ENCODE measurements at regions not wholly inside any gene's neighbourhood (a gene's known extent, or its start where the extent isn't known, plus 50 kb on each side); places are given as distances from the start of the nearest gene placed in this dataset.

DNA sequence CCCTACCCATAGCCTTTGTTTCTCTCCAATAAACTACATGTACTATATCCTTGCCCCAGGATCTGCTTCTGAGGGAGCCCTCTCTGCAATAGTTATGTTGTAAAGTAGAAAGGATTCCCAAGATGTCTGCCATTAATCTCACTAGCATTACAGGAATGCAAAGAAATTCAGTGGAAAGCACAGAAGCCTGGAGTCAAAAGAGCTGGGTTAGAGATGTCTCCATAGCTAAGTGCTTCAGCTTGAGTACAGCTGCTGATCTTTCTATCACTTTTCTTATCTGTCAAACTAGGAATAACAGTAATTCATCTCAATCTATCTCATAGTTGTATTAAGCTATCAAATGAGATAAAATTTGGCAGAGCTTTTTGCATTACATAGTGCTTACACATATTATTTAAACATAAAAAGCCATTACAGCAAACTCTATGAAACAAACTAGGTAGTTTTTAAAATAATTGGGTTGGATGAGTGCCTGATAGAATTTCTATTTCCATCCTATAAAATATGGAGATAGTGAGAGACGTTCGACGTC, 799.5 kb upstream of the SEMA6D start:
- Histone ChIP-seq H3K4me3 (ENCODE audit: low read length) (no peak overlapping the region), H3K4me1 (ENCODE audit: insufficient read depth, low read length) (no peaks in the 10 kb centered on the region), H3K36me3 (ENCODE audit: insufficient read depth, low read length) (no peaks in the 10 kb centered on the region), H3K9me3 (ENCODE audit: low read length) (no peaks in the 10 kb centered on the region), H3K27ac (ENCODE audit: low read depth, low read length) (no peak overlapping the region), H3K27me3 (ENCODE audit: insufficient read depth, low read length, poor library complexity, severe bottlenecking) (no peaks in the 10 kb centered on the region)
- POLR2A ChIA-PET, result no interaction called here
- Mint-ChIP-seq H3K27me3 (no peaks in the 10 kb centered on the region), H3K27ac (no peak overlapping the region), H3K36me3 (no peaks in the 10 kb centered on the region), H3K4me3 (no peak overlapping the region), H3K4me1 (no peaks in the 10 kb centered on the region), H3K9me3 (peaks cover 2 to 20% (median 11%) of the 10 kb centered on the region in 5 donors)
- CTCF ChIA-PET, result no interaction called here
- DNase-seq, result no peak

DNA sequence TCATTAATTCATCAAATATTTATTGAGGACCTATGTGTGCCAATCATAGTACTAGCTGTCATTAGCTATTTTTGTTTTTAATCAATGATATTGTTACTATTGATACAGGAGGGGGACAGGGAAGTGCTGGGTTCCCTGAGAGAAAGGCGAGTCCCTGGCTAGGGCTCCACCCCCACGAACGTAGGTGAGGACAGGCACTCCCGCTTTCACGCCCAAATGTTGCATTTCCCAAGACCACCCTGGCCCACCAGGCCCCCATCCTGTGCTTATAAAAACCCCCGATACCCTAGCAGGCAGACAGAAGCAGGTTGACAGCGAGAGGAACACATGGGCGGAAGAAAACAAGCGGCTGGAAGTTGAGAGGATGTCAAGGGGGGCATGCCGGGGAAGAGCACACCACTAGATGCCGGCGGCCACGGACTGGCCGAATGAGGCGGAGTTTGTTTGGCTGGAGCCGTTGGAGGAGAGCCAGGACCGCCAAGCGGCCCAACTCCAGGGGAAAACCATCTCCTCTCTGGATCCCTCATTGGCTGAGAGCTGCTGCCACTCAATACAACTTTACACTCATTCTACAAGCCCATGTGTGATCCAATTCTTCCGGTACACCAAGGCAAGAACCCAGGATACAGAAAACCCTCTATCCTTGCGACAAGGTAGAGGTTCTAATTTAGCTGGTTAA, 798.7 kb upstream of the SEMA6D start:
- H3K27ac Mint-ChIP-seq, result no peak overlapping the region
- H3K27me3 Mint-ChIP-seq, result no peaks in the 10 kb centered on the region
- no peaks in the 10 kb centered on the region for H3K27me3 ChIP-seq (ENCODE audit: insufficient read depth, low read length, poor library complexity, severe bottlenecking)

DNA sequence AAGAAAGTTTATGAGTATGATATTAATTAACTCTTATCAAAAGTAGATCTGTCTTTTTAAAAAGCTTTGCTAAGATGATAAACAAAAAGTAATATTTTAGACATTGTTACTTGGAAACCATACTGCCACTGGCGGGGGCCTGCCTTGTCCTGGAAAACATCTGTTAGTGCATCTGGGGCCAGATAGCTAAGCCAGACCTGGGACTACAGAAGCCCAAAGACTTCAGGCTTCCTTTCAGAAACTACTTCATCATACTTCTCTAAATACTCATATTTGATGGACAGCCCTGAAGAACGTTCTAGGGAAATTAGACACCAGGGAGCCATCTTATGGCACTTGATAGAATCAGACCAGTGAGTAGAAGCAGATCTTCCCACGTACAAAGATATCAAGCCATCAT, 795.4 kb upstream of the SEMA6D start:
- Mint-ChIP-seq H3K27ac (no peak overlapping the region), H3K27me3 (no peaks in the 10 kb centered on the region), H3K4me1 (no peaks in the 10 kb centered on the region), H3K9me3 (peaks cover 0 to 32% (median 14%) of the 10 kb centered on the region in 5 donors), H3K4me3 (no peak overlapping the region), H3K36me3 (no peaks in the 10 kb centered on the region)
- ChIA-PET POLR2A (no interaction called here), CTCF (no interaction called here)
- Histone ChIP-seq H3K4me3 (ENCODE audit: low read length) (no peak overlapping the region), H3K27me3 (ENCODE audit: insufficient read depth, low read length, poor library complexity, severe bottlenecking) (no peaks in the 10 kb centered on the region), H3K4me1 (ENCODE audit: insufficient read depth, low read length) (no peaks in the 10 kb centered on the region), H3K36me3 (ENCODE audit: insufficient read depth, low read length) (no peaks in the 10 kb centered on the region), H3K27ac (ENCODE audit: low read depth, low read length) (no peak overlapping the region), H3K9me3 (ENCODE audit: low read length) (no peaks in the 10 kb centered on the region)
- no peak for DNase-seq

More for the DNA sequence above, 798.7 kb upstream of the SEMA6D start:
- Mint-ChIP-seq H3K9me3 (peaks cover 0 to 27% (median 15%) of the 10 kb centered on the region in 5 donors), H3K4me3 (no peak overlapping the region), H3K4me1 (no peaks in the 10 kb centered on the region), H3K36me3 (no peaks in the 10 kb centered on the region)
- Histone ChIP-seq H3K4me3 (ENCODE audit: low read length) (no peak overlapping the region), H3K4me1 (ENCODE audit: insufficient read depth, low read length) (no peaks in the 10 kb centered on the region), H3K36me3 (ENCODE audit: insufficient read depth, low read length) (no peaks in the 10 kb centered on the region), H3K9me3 (ENCODE audit: low read length) (no peaks in the 10 kb centered on the region), H3K27ac (ENCODE audit: low read depth, low read length) (no peak overlapping the region)
- CTCF ChIA-PET, result no interaction called here
- DNase-seq, result no peak
- POLR2A ChIA-PET, result no interaction called here

DNA sequence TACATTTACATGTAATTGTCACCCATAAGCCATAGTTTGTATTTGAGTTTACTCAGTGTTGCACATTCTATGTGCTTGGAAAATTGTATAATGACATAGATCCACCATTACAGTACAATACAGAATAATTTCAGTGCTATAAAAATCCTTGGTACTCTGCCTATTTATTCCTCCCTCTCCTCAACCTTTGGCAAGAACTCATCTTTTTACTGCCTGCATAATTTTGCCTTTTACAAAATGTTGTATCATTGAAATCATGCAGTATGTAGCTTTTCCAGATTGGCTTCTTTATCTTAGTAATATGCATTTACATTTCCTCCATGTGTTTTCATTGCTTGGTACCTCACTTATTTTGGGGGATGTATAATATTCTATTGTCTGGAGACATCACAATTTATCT, 786.9 kb upstream of the SEMA6D start:
- Mint-ChIP-seq H3K27ac (no peak overlapping the region), H3K27me3 (no peaks in the 10 kb centered on the region), H3K9me3 (peaks cover 1 to 12% (median 6%) of the 10 kb centered on the region in 5 donors), H3K36me3 (no peaks in the 10 kb centered on the region), H3K4me3 (no peak overlapping the region), H3K4me1 (no peaks in the 10 kb centered on the region)
- POLR2A ChIA-PET, result no interaction called here
- no peaks in the 10 kb centered on the region for H3K9me3 ChIP-seq (ENCODE audit: low read length)
- no peak for DNase-seq
- CTCF ChIA-PET, result no interaction called here
- no peaks in the 10 kb centered on the region for H3K36me3 ChIP-seq (ENCODE audit: insufficient read depth, low read length)
- H3K4me3 ChIP-seq (ENCODE audit: low read length), result no peak overlapping the region
- no peaks in the 10 kb centered on the region for H3K27me3 ChIP-seq (ENCODE audit: insufficient read depth, low read length, poor library complexity, severe bottlenecking)
- H3K27ac ChIP-seq (ENCODE audit: low read depth, low read length), result no peak overlapping the region
- H3K4me1 ChIP-seq (ENCODE audit: insufficient read depth, low read length), result no peaks in the 10 kb centered on the region

DNA sequence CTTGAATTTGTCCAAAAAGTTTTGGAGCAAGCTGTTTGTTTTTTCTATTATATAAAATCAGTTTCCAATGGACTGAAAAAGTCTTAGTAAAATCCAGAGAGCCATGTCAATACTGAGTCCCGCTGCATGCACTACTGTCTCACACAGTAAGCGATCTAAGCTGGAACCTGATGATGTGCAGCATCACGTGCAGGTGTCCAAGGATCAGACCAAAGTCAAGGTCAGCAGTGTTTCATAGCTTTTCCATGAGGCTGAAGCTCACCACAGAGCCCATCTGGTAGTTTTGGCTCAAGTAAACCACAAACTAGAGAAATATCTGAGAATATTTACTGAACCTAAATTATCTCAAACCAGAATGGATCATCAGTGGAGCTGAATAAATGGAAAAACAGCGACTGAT, 784.0 kb upstream of the SEMA6D start:
- Mint-ChIP-seq H3K27me3 (no peaks in the 10 kb centered on the region), H3K4me3 (no peak overlapping the region), H3K9me3 (peaks cover 3 to 15% (median 5%) of the 10 kb centered on the region in 5 donors), H3K27ac (no peak overlapping the region), H3K36me3 (no peaks in the 10 kb centered on the region), H3K4me1 (no peaks in the 10 kb centered on the region)
- Histone ChIP-seq H3K4me1 (ENCODE audit: insufficient read depth, low read length) (no peaks in the 10 kb centered on the region), H3K4me3 (ENCODE audit: low read length) (no peak overlapping the region), H3K36me3 (ENCODE audit: insufficient read depth, low read length) (no peaks in the 10 kb centered on the region), H3K9me3 (ENCODE audit: low read length) (no peaks in the 10 kb centered on the region), H3K27me3 (ENCODE audit: insufficient read depth, low read length, poor library complexity, severe bottlenecking) (no peaks in the 10 kb centered on the region), H3K27ac (ENCODE audit: low read depth, low read length) (no peak overlapping the region)
- ChIA-PET CTCF (no interaction called here), POLR2A (no interaction called here)
- DNase-seq, result no peak

DNA sequence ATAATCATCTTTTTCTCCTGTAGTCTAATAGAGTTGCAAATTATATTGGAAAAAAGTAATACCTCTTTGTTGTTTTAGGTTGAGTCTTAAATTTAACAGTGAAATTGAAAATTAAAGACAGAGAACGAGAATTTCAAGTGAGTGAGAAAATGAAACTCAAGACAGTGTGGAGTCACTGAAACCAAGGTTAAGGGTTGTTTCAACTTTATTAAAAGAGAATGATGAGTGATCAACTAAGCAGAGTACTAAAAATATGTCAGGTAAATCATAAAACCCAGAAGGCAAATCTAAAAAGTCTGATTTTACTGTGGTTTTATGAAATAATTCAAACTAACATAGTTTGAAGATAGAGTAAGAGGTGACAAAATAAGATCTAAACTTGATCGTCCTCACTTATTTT, 782.5 kb upstream of the SEMA6D start:
- no peaks in the 10 kb centered on the region for H3K4me1 Mint-ChIP-seq

DNA sequence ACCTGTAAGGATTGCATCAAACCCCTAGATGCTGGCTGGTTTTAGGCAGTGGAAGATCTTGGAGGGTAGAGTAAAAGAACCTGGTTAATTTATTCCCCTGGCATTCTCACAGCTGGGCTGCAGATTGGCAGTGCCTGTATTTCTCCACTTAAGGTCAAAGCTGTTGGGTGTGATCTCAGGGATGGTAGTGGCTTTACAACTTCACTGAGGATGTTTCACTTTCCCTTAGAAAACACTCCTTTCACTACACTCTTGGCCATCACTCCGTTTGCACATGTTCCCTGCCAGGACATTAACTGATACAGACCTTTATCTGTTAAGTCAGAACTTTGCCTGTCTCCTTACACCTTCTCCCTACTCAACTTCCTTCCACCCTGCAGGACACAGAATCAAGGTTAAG, 779.1 kb upstream of the SEMA6D start:
- Histone ChIP-seq H3K27me3 (ENCODE audit: insufficient read depth, low read length, poor library complexity, severe bottlenecking) (no peaks in the 10 kb centered on the region), H3K27ac (ENCODE audit: low read depth, low read length) (no peak overlapping the region), H3K9me3 (ENCODE audit: low read length) (no peaks in the 10 kb centered on the region), H3K4me3 (ENCODE audit: low read length) (no peak overlapping the region), H3K4me1 (ENCODE audit: insufficient read depth, low read length) (no peaks in the 10 kb centered on the region), H3K36me3 (ENCODE audit: insufficient read depth, low read length) (no peaks in the 10 kb centered on the region)
- no peaks in the 10 kb centered on the region for H3K36me3 Mint-ChIP-seq
- ChIA-PET CTCF (no interaction called here), POLR2A (no interaction called here)
- H3K4me1 Mint-ChIP-seq, result no peaks in the 10 kb centered on the region
- H3K4me3 Mint-ChIP-seq, result no peak overlapping the region
- H3K27me3 Mint-ChIP-seq, result peaks cover 0 to 1% of the 10 kb centered on the region in 2 donors
- no peak for DNase-seq
- peaks cover 0 to 20% (median 8%) of the 10 kb centered on the region in 5 donors for H3K9me3 Mint-ChIP-seq
- no peak overlapping the region for H3K27ac Mint-ChIP-seq

More for the DNA sequence above, 782.5 kb upstream of the SEMA6D start:
- H3K27me3 Mint-ChIP-seq, result peaks cover 0 to 1% of the 10 kb centered on the region in 2 donors
- no peak overlapping the region for H3K4me3 Mint-ChIP-seq
- H3K27ac Mint-ChIP-seq, result no peak overlapping the region
- H3K9me3 Mint-ChIP-seq, result peaks cover 3 to 15% (median 6%) of the 10 kb centered on the region in 5 donors
- POLR2A ChIA-PET, result no interaction called here
- H3K36me3 Mint-ChIP-seq, result no peaks in the 10 kb centered on the region
- H3K4me1 ChIP-seq (ENCODE audit: insufficient read depth, low read length), result no peaks in the 10 kb centered on the region
- no peak for DNase-seq
- H3K27ac ChIP-seq (ENCODE audit: low read depth, low read length), result no peak overlapping the region
- H3K4me3 ChIP-seq (ENCODE audit: low read length), result no peak overlapping the region
- H3K36me3 ChIP-seq (ENCODE audit: insufficient read depth, low read length), result no peaks in the 10 kb centered on the region
- H3K9me3 ChIP-seq (ENCODE audit: low read length), result no peaks in the 10 kb centered on the region
- CTCF ChIA-PET, result no interaction called here
- H3K27me3 ChIP-seq (ENCODE audit: insufficient read depth, low read length, poor library complexity, severe bottlenecking), result no peaks in the 10 kb centered on the region

DNA sequence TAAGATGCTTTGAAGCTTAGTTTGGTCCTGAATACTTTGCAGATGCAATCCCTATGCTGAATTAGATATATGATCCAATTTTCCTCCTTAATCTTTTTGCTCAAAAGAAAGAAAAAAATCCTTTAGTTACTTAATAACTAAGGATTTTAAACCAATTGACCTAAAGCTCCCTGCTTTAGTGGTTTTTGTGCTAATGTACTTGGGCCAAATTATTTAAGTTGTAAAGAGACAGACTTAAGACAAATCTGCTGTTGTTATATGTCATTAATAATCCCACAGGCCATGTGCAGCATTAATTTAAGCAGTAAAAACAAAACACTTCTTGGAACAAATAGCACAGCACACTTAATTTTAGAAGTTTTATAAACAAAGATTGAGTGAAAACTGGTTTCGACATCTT, 776.1 kb upstream of the SEMA6D start:
- Mint-ChIP-seq H3K27ac (no peak overlapping the region), H3K4me1 (no peaks in the 10 kb centered on the region), H3K4me3 (no peak overlapping the region), H3K36me3 (no peaks in the 10 kb centered on the region), H3K27me3 (peaks cover 0 to 1% of the 10 kb centered on the region in 2 donors), H3K9me3 (peaks cover 0 to 23% (median 8%) of the 10 kb centered on the region in 5 donors)
- Histone ChIP-seq H3K4me3 (ENCODE audit: low read length) (no peak overlapping the region), H3K4me1 (ENCODE audit: insufficient read depth, low read length) (no peaks in the 10 kb centered on the region), H3K27me3 (ENCODE audit: insufficient read depth, low read length, poor library complexity, severe bottlenecking) (no peaks in the 10 kb centered on the region), H3K9me3 (ENCODE audit: low read length) (no peaks in the 10 kb centered on the region), H3K36me3 (ENCODE audit: insufficient read depth, low read length) (no peaks in the 10 kb centered on the region), H3K27ac (ENCODE audit: low read depth, low read length) (no peak overlapping the region)
- CTCF ChIA-PET, result no interaction called here
- POLR2A ChIA-PET, result no interaction called here
- DNase-seq, result no peak

All from CD8-positive, alpha-beta memory T cell (primary cell).